PC-3 (cell line): ENCODE measurements at regions not wholly inside any gene's neighbourhood (a gene's known extent, or its start where the extent isn't known, plus 50 kb on each side); places are given as distances from the start of the nearest gene placed in this dataset.

Experiments used
- CTCF ChIP-seq: fragments of 300-600 bp; sonication (generic); conservative IDR thresholded peaks from 2 replicates; pipeline ENCODE4 v1.5.1; 2017; ENCODE audit warnings: antibody characterized with exemption, low read depth, mild to moderate bottlenecking, low read length
- EZH2 ChIP-seq: fragments of 300-600 bp; sonication (generic); IDR thresholded peaks from one replicate; pipeline ENCODE4 v1.6.1; 2017; ENCODE audit warnings: antibody characterized with exemption, mild to moderate bottlenecking, low read length; ENCODE audit not compliant: unreplicated experiment

GRCh38 chr14:101257551-101257950 lies 303.7 kb upstream of the DIO3 start:
- TF ChIP-seq CTCF (no peak), EZH2 (no peak)
